ENCODE measurements at regions not wholly inside any gene's neighbourhood (a gene's known extent, or its start where the extent isn't known, plus 50 kb on each side); places are given as distances from the start of the nearest gene placed in this dataset.
"Not testable (repeated sequence)": the region's sequence is repeated elsewhere in the genome, so short reads cannot be mapped to it uniquely, and the experiment has no call there.

DNA sequence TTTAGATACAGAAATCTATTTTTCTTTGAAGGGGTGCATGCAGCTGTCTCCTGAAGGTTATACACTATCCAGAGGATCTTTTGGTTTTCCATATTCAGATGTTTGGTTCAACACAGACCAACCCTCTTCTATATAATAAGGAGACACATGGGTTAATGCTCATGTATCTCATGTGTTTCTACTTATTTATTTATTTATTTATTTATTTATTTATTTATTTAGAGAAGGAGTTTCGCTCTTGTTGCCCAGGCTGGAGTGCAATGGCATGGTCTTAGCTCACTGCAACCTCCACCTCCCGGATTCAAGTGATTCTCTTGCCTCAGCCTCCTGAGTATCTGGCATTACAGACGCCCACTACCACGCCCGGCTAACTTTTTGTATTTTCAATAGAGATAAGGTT is 263.2 kb upstream of the MBL2 start:
- TF ChIP-seq, protein P1, sequence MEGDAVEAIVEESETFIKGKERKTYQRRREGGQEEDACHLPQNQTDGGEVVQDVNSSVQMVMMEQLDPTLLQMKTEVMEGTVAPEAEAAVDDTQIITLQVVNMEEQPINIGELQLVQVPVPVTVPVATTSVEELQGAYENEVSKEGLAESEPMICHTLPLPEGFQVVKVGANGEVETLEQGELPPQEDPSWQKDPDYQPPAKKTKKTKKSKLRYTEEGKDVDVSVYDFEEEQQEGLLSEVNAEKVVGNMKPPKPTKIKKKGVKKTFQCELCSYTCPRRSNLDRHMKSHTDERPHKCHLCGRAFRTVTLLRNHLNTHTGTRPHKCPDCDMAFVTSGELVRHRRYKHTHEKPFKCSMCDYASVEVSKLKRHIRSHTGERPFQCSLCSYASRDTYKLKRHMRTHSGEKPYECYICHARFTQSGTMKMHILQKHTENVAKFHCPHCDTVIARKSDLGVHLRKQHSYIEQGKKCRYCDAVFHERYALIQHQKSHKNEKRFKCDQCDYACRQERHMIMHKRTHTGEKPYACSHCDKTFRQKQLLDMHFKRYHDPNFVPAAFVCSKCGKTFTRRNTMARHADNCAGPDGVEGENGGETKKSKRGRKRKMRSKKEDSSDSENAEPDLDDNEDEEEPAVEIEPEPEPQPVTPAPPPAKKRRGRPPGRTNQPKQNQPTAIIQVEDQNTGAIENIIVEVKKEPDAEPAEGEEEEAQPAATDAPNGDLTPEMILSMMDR (IDR thresholded peaks at IDR 0.05) = not testable (repeated sequence)
- TF ChIP-seq POLR2A (IDR thresholded peaks at IDR 0.05) = not testable (repeated sequence)
